PC-3 (cell line): ENCODE measurements at regions not wholly inside any gene's neighbourhood (a gene's known extent, or its start where the extent isn't known, plus 50 kb on each side); places are given as distances from the start of the nearest gene placed in this dataset.

Experiments
- CTCF ChIP-seq: fragments of 300-600 bp; sonication (generic); conservative IDR thresholded peaks from 2 replicates; pipeline ENCODE4 v1.5.1; 2017; ENCODE audit warnings: antibody characterized with exemption, low read depth, mild to moderate bottlenecking, low read length
- EZH2 ChIP-seq: fragments of 300-600 bp; sonication (generic); IDR thresholded peaks from one replicate; pipeline ENCODE4 v1.6.1; 2017; ENCODE audit warnings: antibody characterized with exemption, mild to moderate bottlenecking, low read length; ENCODE audit not compliant: unreplicated experiment

GRCh38 chr12:34291426-34291901 lies 269.2 kb downstream of the ALG10 start:
- TF ChIP-seq CTCF (no peak), EZH2 (no peak)
